H54 (cell line): ENCODE measurements at regions not wholly inside any gene's neighbourhood (a gene's known extent, or its start where the extent isn't known, plus 50 kb on each side); places are given as distances from the start of the nearest gene placed in this dataset.

Experiments
- DNase-seq: peaks from one replicate; pipeline ENCODE4 v3.0.0; 2011; ENCODE audit warnings: low spot score, mixed read lengths; ENCODE audit not compliant: insufficient read length
- FAIRE-seq: peaks from 3 replicates; lab custom pipeline; 2011; peaks lifted over from hg19 to GRCh38; lab: Jason Lieb, UNC
- POLR2A ChIP-seq: IDR thresholded peaks from 2 replicates; pipeline ENCODE4 v1.6.1; 2011; ENCODE audit warnings: low read depth, mild to moderate bottlenecking, low read length

- no peak for FAIRE-seq
- no peak for TF ChIP-seq POLR2A
- no peak for DNase-seq
These were observed 169.9 kb downstream of the EDN1 start for GRCh38 chr6:12459945-12460661.

- no peak for TF ChIP-seq POLR2A
- DNase-seq (no peak), FAIRE-seq (peak; percentile 61)
These were observed 177.8 kb downstream of the EDN1 start for GRCh38 chr6:12467706-12468670.

GRCh38 chr6:12472601-12473038 is 182.5 kb downstream of the EDN1 start:
- FAIRE-seq (no peak), DNase-seq (no peak)
- TF ChIP-seq POLR2A = no peak

- DNase-seq = no peak
- no peak for TF ChIP-seq POLR2A
These were observed 183.3 kb downstream of the EDN1 start for GRCh38 chr6:12473494-12473893.

GRCh38 chr6:12474167-12475140 is 184.3 kb downstream of the EDN1 start:
- FAIRE-seq (no peak), DNase-seq (no peak)
- TF ChIP-seq POLR2A = no peak

More at GRCh38 chr6:12473494-12473893, 183.3 kb downstream of the EDN1 start:
- FAIRE-seq = no peak

- FAIRE-seq (no peak), DNase-seq (no peak)
- TF ChIP-seq POLR2A = no peak
These were observed 186.3 kb downstream of the EDN1 start for GRCh38 chr6:12476484-12476883.

GRCh38 chr6:12477616-12478015 is 187.5 kb downstream of the EDN1 start:
- DNase-seq (no peak), FAIRE-seq (no peak)
- no peak for TF ChIP-seq POLR2A

- DNase-seq (no peak), FAIRE-seq (no peak)
- TF ChIP-seq POLR2A = no peak
These were observed 188.8 kb downstream of the EDN1 start for GRCh38 chr6:12478921-12479320.

- no peak for FAIRE-seq
- no peak for DNase-seq
- TF ChIP-seq POLR2A = no peak
These were observed 189.3 kb downstream of the EDN1 start for GRCh38 chr6:12479451-12479850.

GRCh38 chr6:12479881-12480280 is 189.7 kb downstream of the EDN1 start:
- no peak for TF ChIP-seq POLR2A
- FAIRE-seq = no peak
- DNase-seq = no peak

GRCh38 chr6:12480379-12480778 is 190.2 kb downstream of the EDN1 start:
- FAIRE-seq = no peak
- no peak for DNase-seq
- TF ChIP-seq POLR2A = no peak

GRCh38 chr6:12481292-12481691 is 191.1 kb downstream of the EDN1 start:
- DNase-seq (no peak), FAIRE-seq (no peak)
- no peak for TF ChIP-seq POLR2A

GRCh38 chr6:12481850-12482249 is 191.7 kb downstream of the EDN1 start:
- FAIRE-seq = no peak
- no peak for DNase-seq
- TF ChIP-seq POLR2A = no peak
